ENCODE measurements at regions not wholly inside any gene's neighbourhood (a gene's known extent, or its start where the extent isn't known, plus 50 kb on each side); places are given as distances from the start of the nearest gene placed in this dataset.

DNA sequence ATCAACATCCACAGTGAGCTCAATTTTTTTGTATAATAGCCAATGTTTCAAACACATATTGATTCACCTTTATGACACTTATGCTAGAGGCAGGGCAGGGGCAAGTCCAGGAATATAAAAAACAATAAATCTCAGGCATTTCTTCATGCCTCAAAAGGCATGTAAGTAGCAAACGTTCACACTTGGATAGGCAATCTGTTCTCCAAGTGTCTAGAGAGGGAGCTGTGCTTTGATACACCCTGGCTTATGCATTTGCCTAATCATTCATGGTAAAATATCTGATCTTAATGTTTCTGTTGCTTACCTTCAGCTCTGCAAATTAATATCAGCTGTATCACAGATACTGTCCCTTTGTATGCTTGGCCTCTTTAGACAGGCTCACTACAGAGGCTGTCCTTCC, 464.5 kb upstream of the SETBP1 start:
- Histone ChIP-seq H3K4me1 (ENCODE audit: control insufficient read depth, insufficient read depth, low read length) (no peaks in the 10 kb centered on the region), H3K36me3 (ENCODE audit: control insufficient read depth, insufficient read depth, low read length) (no peaks in the 10 kb centered on the region), H3K27me3 (ENCODE audit: control insufficient read depth, insufficient read depth, low read length, poor library complexity, severe bottlenecking) (no peaks in the 10 kb centered on the region), H3K9ac (ENCODE audit: extremely low read depth, low read length, poor library complexity, severe bottlenecking) (no peak overlapping the region), H3K9me3 (ENCODE audit: control insufficient read depth, low read length) (no peaks in the 10 kb centered on the region), H3K27ac (ENCODE audit: low read depth, low read length) (no peak overlapping the region), H3K4me3 (ENCODE audit: low read length) (no peak overlapping the region)
- Mint-ChIP-seq H3K9me3 (peaks cover 7% of the 10 kb centered on the region), H3K4me1 (no peaks in the 10 kb centered on the region), H3K4me3 (no peak overlapping the region), H3K27me3 (ENCODE audit: insufficient read depth) (no peaks in the 10 kb centered on the region), H3K36me3 (ENCODE audit: low read depth) (no peaks in the 10 kb centered on the region), H3K27ac (no peak overlapping the region)
- DNase-seq: no peak
- TF ChIP-seq, protein P1, sequence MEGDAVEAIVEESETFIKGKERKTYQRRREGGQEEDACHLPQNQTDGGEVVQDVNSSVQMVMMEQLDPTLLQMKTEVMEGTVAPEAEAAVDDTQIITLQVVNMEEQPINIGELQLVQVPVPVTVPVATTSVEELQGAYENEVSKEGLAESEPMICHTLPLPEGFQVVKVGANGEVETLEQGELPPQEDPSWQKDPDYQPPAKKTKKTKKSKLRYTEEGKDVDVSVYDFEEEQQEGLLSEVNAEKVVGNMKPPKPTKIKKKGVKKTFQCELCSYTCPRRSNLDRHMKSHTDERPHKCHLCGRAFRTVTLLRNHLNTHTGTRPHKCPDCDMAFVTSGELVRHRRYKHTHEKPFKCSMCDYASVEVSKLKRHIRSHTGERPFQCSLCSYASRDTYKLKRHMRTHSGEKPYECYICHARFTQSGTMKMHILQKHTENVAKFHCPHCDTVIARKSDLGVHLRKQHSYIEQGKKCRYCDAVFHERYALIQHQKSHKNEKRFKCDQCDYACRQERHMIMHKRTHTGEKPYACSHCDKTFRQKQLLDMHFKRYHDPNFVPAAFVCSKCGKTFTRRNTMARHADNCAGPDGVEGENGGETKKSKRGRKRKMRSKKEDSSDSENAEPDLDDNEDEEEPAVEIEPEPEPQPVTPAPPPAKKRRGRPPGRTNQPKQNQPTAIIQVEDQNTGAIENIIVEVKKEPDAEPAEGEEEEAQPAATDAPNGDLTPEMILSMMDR (conservative IDR thresholded peaks at IDR 0.05): no peak
- WGBS, 2 experiments (ENCODE audit: insufficient coverage in 1 of 2, insufficient read length in 1 of 2): 91 to 100% methylated on average over 1 of the region's 1 CpG

DNA sequence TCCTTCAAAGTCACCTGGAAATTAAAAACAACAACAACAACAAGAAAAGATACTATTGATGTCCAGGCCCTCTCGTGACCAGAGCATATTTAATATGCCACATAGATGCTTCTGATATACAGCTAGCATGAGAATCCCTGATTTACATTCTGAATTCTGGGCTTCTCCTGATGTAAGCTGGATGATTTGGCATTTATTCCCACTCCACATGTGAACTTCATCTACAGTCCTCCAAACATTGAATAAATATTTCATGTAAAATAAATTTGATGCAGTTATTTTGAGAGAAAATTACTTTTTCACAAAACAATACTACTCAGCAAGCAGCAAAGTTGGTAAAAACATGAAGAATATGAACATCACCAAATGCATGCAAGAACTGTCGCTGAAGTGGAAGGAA, 453.2 kb upstream of the SETBP1 start:
- Histone ChIP-seq H3K4me3 (ENCODE audit: low read length) (no peak overlapping the region), H3K36me3 (ENCODE audit: control insufficient read depth, insufficient read depth, low read length) (no peaks in the 10 kb centered on the region), H3K9me3 (ENCODE audit: control insufficient read depth, low read length) (no peaks in the 10 kb centered on the region), H3K4me1 (ENCODE audit: control insufficient read depth, insufficient read depth, low read length) (no peaks in the 10 kb centered on the region), H3K27me3 (ENCODE audit: control insufficient read depth, insufficient read depth, low read length, poor library complexity, severe bottlenecking) (no peaks in the 10 kb centered on the region), H3K27ac (ENCODE audit: low read depth, low read length) (no peak overlapping the region), H3K9ac (ENCODE audit: extremely low read depth, low read length, poor library complexity, severe bottlenecking) (no peak overlapping the region)
- no peak overlapping the region for H3K4me3 Mint-ChIP-seq
- no peaks in the 10 kb centered on the region for H3K36me3 Mint-ChIP-seq (ENCODE audit: low read depth)
- no peak overlapping the region for H3K27ac Mint-ChIP-seq
- H3K27me3 Mint-ChIP-seq (ENCODE audit: insufficient read depth): no peaks in the 10 kb centered on the region
- TF ChIP-seq, protein P1 (conservative IDR thresholded peaks at IDR 0.05): no peak
- no peaks in the 10 kb centered on the region for H3K4me1 Mint-ChIP-seq
- 80% methylated on average over 2 of the region's 2 CpGs; no CpG with 5 or more reads in 1 of the 2 experiments for WGBS, 2 experiments (ENCODE audit: insufficient coverage in 1 of 2, insufficient read length in 1 of 2)
- H3K9me3 Mint-ChIP-seq: no peaks in the 10 kb centered on the region
- no peak for DNase-seq

DNA sequence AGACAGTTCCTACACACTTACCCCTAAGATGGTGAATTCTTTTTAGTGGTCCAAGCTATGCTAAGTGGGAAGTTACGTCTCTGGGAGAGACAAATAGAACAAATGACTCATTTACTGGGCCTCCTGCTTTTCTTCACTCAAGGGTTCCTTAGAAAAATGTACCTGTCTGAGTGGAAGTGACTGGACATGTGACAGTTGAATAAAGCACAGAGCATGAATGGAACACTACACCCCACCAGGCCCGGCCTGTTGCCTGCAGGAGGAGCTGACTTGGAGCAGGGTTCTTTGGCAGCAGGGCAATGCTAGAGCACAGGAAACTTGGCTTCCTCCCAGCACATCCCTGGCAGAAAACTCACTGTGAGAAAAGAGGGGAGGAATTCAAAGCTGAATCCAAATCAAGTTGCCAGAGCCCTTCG, 451.0 kb upstream of the SETBP1 start:
- no peaks in the 10 kb centered on the region for H3K9me3 Mint-ChIP-seq
- no peaks in the 10 kb centered on the region for H3K27me3 ChIP-seq (ENCODE audit: control insufficient read depth, insufficient read depth, low read length, poor library complexity, severe bottlenecking)
- H3K9ac ChIP-seq (ENCODE audit: extremely low read depth, low read length, poor library complexity, severe bottlenecking): no peak overlapping the region
- no peak overlapping the region for H3K27ac Mint-ChIP-seq
- no peaks in the 10 kb centered on the region for H3K9me3 ChIP-seq (ENCODE audit: control insufficient read depth, low read length)
- WGBS, 2 experiments (ENCODE audit: insufficient coverage in 1 of 2, insufficient read length in 1 of 2): 80 to 94% methylated on average over 2 to 3 of the region's 3 CpGs
- H3K4me3 Mint-ChIP-seq: no peak overlapping the region
- H3K4me3 ChIP-seq (ENCODE audit: low read length): no peak overlapping the region
- H3K27ac ChIP-seq (ENCODE audit: low read depth, low read length): no peak overlapping the region
- no peaks in the 10 kb centered on the region for H3K36me3 Mint-ChIP-seq (ENCODE audit: low read depth)
- H3K27me3 Mint-ChIP-seq (ENCODE audit: insufficient read depth): no peaks in the 10 kb centered on the region
- TF ChIP-seq, protein P1 (conservative IDR thresholded peaks at IDR 0.05): no peak
- no peaks in the 10 kb centered on the region for H3K36me3 ChIP-seq (ENCODE audit: control insufficient read depth, insufficient read depth, low read length)
- no peaks in the 10 kb centered on the region for H3K4me1 ChIP-seq (ENCODE audit: control insufficient read depth, insufficient read depth, low read length)
- H3K4me1 Mint-ChIP-seq: no peaks in the 10 kb centered on the region
- DNase-seq: no peak

Measured in endodermal cell (in vitro differentiated cells).